Sigmoid colon (tissue), 4 donors: ENCODE measurements at regions not wholly inside any gene's neighbourhood (a gene's known extent, or its start where the extent isn't known, plus 50 kb on each side); places are given as distances from the start of the nearest gene placed in this dataset.

Experiments
- POLR2AphosphoS5 ChIP-seq, 4 donors: sonication (generic); formaldehyde crosslinking; IDR thresholded peaks; one replicate each; pipeline ENCODE4 v1.6.1; 2017; ENCODE audit warnings: antibody characterized with exemption in 4 of 4
- TF ChIP-seq, protein P1 (sequence below), 4 experiments: fragments of 450-650 bp in 3 of 4; fragments of 200-600 bp in 1 of 4; IDR thresholded peaks; one replicate each; pipeline ENCODE4 v1.5.1; 2016 to 2019; ENCODE audit warnings: antibody characterized with exemption in 4 of 4, mild to moderate bottlenecking in 3 of 4, moderate library complexity in 2 of 4

DNA sequence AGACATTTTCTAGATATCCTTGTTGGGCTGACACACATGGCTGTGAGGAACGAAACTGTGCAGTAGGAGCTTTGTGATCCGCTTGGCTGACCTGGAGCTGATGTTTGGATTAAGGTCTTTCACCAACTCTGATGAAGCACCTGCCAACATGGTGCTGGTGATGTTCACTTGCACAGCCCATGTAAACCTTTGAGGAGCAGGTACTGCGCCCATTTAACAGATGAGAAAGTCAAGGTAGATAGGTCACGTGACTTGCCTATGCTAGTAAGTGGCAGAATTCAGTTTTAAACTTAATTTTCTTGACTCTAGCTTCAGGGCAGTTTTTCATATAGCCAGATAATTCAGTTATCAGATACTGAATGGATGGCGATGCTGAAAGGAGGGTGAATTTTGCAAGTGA is 351.9 kb downstream of the RPS24 start:
- TF ChIP-seq, protein P1, sequence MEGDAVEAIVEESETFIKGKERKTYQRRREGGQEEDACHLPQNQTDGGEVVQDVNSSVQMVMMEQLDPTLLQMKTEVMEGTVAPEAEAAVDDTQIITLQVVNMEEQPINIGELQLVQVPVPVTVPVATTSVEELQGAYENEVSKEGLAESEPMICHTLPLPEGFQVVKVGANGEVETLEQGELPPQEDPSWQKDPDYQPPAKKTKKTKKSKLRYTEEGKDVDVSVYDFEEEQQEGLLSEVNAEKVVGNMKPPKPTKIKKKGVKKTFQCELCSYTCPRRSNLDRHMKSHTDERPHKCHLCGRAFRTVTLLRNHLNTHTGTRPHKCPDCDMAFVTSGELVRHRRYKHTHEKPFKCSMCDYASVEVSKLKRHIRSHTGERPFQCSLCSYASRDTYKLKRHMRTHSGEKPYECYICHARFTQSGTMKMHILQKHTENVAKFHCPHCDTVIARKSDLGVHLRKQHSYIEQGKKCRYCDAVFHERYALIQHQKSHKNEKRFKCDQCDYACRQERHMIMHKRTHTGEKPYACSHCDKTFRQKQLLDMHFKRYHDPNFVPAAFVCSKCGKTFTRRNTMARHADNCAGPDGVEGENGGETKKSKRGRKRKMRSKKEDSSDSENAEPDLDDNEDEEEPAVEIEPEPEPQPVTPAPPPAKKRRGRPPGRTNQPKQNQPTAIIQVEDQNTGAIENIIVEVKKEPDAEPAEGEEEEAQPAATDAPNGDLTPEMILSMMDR (IDR thresholded peaks at IDR 0.05), result no peak
- TF ChIP-seq POLR2AphosphoS5 (IDR thresholded peaks at IDR 0.05), result no peak
